Spleen (tissue), 11 donors: ENCODE measurements at regions not wholly inside any gene's neighbourhood (a gene's known extent, or its start where the extent isn't known, plus 50 kb on each side); places are given as distances from the start of the nearest gene placed in this dataset.

Source experiments
- DNase-seq: peaks from one replicate; pipeline ENCODE4 v3.0.0-alpha.2; 2020
- H3K27ac ChIP-seq, 8 donors: fragments of 200-600 bp; sonication (generic) in 7 of 8; 1 replicate in 4 of 8; 2 replicates in 4 of 8; pipeline versions ENCODE4 v1.5.0 to v1.8.0; 2016 to 2021; ENCODE audit warnings: inconsistent platforms in 4 of 8, mild to moderate bottlenecking in 4 of 8, moderate library complexity in 1 of 8
- H3K27me3 ChIP-seq, 7 donors: fragments of 200-600 bp; sonication (generic) in 6 of 7; replicated peaks in 1 of 7; 1 replicate in 4 of 7; 2 replicates in 3 of 7; pipeline versions ENCODE4 v1.5.0 to v1.8.0; 2016 to 2021; ENCODE audit warnings: inconsistent platforms in 3 of 7, mild to moderate bottlenecking in 1 of 7
- H3K36me3 ChIP-seq, 6 donors: fragments of 200-600 bp; sonication (generic) in 5 of 6; 1 replicate in 4 of 6; 2 replicates in 2 of 6; pipeline versions ENCODE4 v1.5.0 to v1.8.0; 2016 to 2021; ENCODE audit warnings: inconsistent platforms in 2 of 6
- H3K4me1 ChIP-seq, 6 donors: fragments of 200-600 bp; sonication (generic) in 5 of 6; 1 replicate in 3 of 6; 2 replicates in 3 of 6; pipeline versions ENCODE4 v1.5.0 to v1.8.0; 2016 to 2021; ENCODE audit warnings: inconsistent platforms in 3 of 6
- H3K4me3 ChIP-seq, 8 donors: fragments of 200-600 bp; sonication (generic) in 7 of 8; 1 replicate in 4 of 8; 2 replicates in 4 of 8; pipeline versions ENCODE4 v1.5.0 to v1.8.0; 2016 to 2021; ENCODE audit warnings: inconsistent platforms in 4 of 8, mild to moderate bottlenecking in 4 of 8, moderate library complexity in 2 of 8
- H3K9me3 ChIP-seq, 8 donors: fragments of 200-600 bp; sonication (generic) in 7 of 8; 1 replicate in 4 of 8; 2 replicates in 4 of 8; pipeline versions ENCODE4 v1.5.0 to v1.8.0; 2016 to 2021; ENCODE audit warnings: inconsistent platforms in 4 of 8
- POLR2A ChIP-seq, 3 donors: fragments of 450-650 bp; IDR thresholded peaks; one replicate each; pipeline ENCODE4 v1.5.1; 2017; ENCODE audit warnings: antibody characterized with exemption in 3 of 3, mild to moderate bottlenecking in 1 of 3
- POLR2AphosphoS5 ChIP-seq, 3 donors: sonication (generic); formaldehyde crosslinking; IDR thresholded peaks; one replicate each; pipeline ENCODE4 v1.5.1; 2017; ENCODE audit warnings: antibody characterized with exemption in 3 of 3
- WGBS, 5 donors: extraction: QIAGEN DNeasy Blood & Tissue Kit in 3 of 5; methylation state at CpG; one replicate each; pipeline versions ENCODE4 v1.1.5 to v1.1.7; 2013 to 2018; 5-methylcytosine and 5-hydroxymethylcytosine counted together
- intact Hi-C: fragments of 100-400 bp; cut with DNase I; formaldehyde crosslinking; loops from one replicate; pipeline ENCODE4 v1.15.0; 2023; ENCODE audit warnings: low total_unique reads
- TF ChIP-seq, protein P1 (sequence below), 11 experiments: fragments of 200-600 bp in 7 of 11; fragments of 450-650 bp in 4 of 11; sonication (generic) in 4 of 11; IDR thresholded peaks in 8 of 11; conservative IDR thresholded peaks in 3 of 11; 1 replicate in 7 of 11; 2 replicates in 4 of 11; pipeline versions ENCODE4 v1.4.0 to v1.8.0; 2016 to 2021; ENCODE audit warnings: antibody characterized with exemption in 11 of 11, inconsistent platforms in 4 of 11, mild to moderate bottlenecking in 1 of 11
- donor health status: healthy with polysubstance abuse.
- donor health status: DM: no; HTN: no; CAD: no; lungs with moderate emphysema.
- donor health status: DM: no; HTN: no; CAD: no.
- donor health status: Bipolar disorder and iron deficiency.
- donor health status: healthy.
- donor health status: DM: no; HTN: no; CAD: no.
- donor health status: DM: yes; HTN: yes; CAD: no.

DNA sequence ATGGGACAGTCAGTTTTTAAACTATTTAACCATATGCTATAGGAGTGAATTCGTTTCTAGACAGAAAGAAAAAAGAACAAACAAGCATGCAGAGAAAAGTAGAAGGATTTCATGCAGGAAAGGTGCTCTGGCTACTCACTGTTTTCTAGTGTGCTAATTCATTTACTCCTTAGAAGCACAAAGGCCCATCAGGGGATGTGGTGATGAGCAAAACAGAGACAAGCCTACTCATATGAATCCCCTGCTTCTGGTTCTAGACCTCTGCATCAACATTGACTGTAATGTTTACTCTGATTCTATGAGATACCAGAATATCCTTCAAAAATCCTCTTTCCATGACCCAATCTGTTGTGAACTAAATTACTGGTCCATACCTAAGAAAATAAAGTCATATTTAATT lies 801.9 kb downstream of the PLOD2 start:
- TF ChIP-seq POLR2A (IDR thresholded peaks at IDR 0.05), result no peak
- TF ChIP-seq, protein P1, sequence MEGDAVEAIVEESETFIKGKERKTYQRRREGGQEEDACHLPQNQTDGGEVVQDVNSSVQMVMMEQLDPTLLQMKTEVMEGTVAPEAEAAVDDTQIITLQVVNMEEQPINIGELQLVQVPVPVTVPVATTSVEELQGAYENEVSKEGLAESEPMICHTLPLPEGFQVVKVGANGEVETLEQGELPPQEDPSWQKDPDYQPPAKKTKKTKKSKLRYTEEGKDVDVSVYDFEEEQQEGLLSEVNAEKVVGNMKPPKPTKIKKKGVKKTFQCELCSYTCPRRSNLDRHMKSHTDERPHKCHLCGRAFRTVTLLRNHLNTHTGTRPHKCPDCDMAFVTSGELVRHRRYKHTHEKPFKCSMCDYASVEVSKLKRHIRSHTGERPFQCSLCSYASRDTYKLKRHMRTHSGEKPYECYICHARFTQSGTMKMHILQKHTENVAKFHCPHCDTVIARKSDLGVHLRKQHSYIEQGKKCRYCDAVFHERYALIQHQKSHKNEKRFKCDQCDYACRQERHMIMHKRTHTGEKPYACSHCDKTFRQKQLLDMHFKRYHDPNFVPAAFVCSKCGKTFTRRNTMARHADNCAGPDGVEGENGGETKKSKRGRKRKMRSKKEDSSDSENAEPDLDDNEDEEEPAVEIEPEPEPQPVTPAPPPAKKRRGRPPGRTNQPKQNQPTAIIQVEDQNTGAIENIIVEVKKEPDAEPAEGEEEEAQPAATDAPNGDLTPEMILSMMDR (IDR thresholded peaks at IDR 0.05 in 8 of 11, conservative IDR thresholded peaks at IDR 0.05 in 3 of 11), result no peak
- Histone ChIP-seq H3K4me1 (no peaks in the 10 kb centered on the region), H3K27ac (no peak overlapping the region), H3K27me3 (no peaks in the 10 kb centered on the region), H3K9me3 (peaks cover 0 to 46% (median 42%) of the 10 kb centered on the region in 8 donors), H3K4me3 (no peak overlapping the region), H3K36me3 (no peaks in the 10 kb centered on the region)
- no peak for DNase-seq
- intact Hi-C loops, result no loop called here
- WGBS, 5 donors, result 36 to 74% (median 50%) methylated on average over 1 of the region's 1 CpG

DNA sequence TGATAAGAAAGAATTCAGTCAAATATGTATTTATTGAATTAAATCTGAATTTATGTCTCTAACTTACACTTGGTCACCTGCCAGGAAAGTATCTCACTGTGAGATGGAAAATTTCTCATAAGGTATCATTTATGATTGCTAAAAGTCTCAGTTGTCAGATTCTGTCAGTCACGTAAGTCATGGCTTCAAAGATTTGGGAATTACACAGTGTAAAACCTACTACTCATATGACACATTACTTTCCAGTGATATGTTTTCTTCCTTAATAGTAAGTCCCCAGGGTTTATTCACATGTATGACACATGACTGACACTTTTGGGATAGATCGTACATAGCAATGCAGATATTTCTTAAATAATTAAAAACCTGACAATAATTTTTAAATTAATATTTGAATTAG lies 792.2 kb downstream of the PLOD2 start:
- Histone ChIP-seq H3K4me1 (no peaks in the 10 kb centered on the region), H3K36me3 (no peaks in the 10 kb centered on the region), H3K27me3 (no peaks in the 10 kb centered on the region), H3K4me3 (no peak overlapping the region), H3K27ac (no peak overlapping the region), H3K9me3 (peaks cover 0 to 6% (median under 1%) of the 10 kb centered on the region in 8 donors)
- intact Hi-C loops, result no loop called here
- WGBS, 5 donors, result 89 to 98% (median 95%) methylated on average over 2 of the region's 2 CpGs
- DNase-seq, result no peak
- TF ChIP-seq POLR2A (IDR thresholded peaks at IDR 0.05), result no peak
- TF ChIP-seq, protein P1 (IDR thresholded peaks at IDR 0.05 in 8 of 11, conservative IDR thresholded peaks at IDR 0.05 in 3 of 11), result no peak
- TF ChIP-seq POLR2AphosphoS5 (IDR thresholded peaks at IDR 0.05), result no peak

DNA sequence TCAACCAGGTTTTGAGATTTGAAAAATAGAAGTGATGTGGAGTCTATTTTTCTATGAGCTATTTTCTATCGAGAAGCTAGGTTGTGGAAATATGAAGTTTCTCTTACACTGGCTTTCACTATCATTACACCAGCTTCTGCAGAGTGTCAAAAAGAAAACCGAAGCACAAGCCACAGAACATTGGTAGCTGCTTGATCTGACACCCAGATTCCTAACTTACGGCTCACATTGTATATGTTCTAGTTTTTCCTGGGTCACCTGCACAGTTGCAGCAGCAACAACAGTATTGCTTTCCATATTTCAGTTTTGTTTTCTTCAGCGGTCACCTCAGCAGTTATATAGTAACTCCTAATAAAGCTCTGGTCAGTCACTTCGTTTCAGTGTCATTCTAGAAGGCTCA lies 790.1 kb downstream of the PLOD2 start:
- no peak for DNase-seq
- 69 to 84% (median 80%) methylated on average over 5 of the region's 5 CpGs for WGBS, 5 donors
- Histone ChIP-seq H3K36me3 (no peaks in the 10 kb centered on the region), H3K4me3 (no peak overlapping the region), H3K27me3 (no peaks in the 10 kb centered on the region), H3K9me3 (peaks cover 0 to 19% (median 2%) of the 10 kb centered on the region in 8 donors), H3K4me1 (no peaks in the 10 kb centered on the region), H3K27ac (no peak overlapping the region)
- no peak for TF ChIP-seq POLR2AphosphoS5 (IDR thresholded peaks at IDR 0.05)
- no peak for TF ChIP-seq POLR2A (IDR thresholded peaks at IDR 0.05)
- intact Hi-C loops, result no loop called here

DNA sequence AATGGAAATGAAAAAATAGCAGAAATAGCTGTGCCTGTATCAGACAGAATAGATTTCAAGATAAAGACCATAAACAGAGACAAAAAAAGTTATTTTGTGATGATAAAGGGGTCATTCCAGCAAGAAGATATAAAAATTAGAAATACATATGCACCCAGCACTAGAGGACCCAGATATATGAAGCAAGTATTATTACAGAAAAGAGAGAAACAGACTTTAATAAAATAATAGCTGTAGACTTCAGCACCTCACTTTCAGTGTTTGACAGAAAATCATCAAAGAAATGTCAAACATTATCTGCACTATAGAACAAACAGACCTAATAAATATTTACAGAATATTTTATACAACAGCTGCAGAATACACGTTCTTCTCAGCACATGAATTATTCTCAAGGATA lies 783.7 kb downstream of the PLOD2 start:
- H3K36me3 ChIP-seq, result no peaks in the 10 kb centered on the region
- 65 to 83% (median 75%) methylated on average over 1 of the region's 1 CpG for WGBS, 5 donors
- H3K9me3 ChIP-seq, result peaks cover 0 to 19% (median 0%) of the 10 kb centered on the region in 8 donors
- TF ChIP-seq, protein P1 (IDR thresholded peaks at IDR 0.05 in 8 of 11, conservative IDR thresholded peaks at IDR 0.05 in 3 of 11), result no peak
- TF ChIP-seq POLR2AphosphoS5 (IDR thresholded peaks at IDR 0.05) (no peak), POLR2A (IDR thresholded peaks at IDR 0.05) (no peak)
- intact Hi-C loops, result no loop called here
- no peaks in the 10 kb centered on the region for H3K4me1 ChIP-seq
- H3K27me3 ChIP-seq, result no peaks in the 10 kb centered on the region
- no peak for DNase-seq
- no peak overlapping the region for H3K27ac ChIP-seq
- H3K4me3 ChIP-seq, result no peak overlapping the region

DNA sequence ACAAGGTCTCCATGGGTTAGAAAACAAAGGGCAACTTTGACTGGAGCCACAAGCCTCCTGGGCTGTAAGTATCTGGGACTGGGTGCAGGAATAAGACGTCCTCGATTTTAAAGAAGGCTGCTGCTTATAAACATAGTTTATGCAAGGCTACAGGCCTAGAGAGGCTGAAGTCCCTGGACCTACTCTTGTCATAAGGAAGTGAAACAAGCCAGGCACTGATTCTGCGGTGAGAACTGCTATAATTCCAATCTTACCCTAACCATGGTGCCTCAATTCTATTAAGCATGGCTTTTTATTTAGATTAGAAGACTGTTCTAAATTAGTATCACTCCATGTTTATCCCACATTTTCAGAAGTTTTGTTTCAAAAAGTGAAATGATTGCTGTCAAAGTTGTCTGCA lies 777.6 kb downstream of the PLOD2 start:
- intact Hi-C loops, result no loop called here
- peaks cover 0 to 16% (median 4%) of the 10 kb centered on the region in 8 donors for H3K9me3 ChIP-seq
- WGBS, 5 donors, result 70 to 93% (median 87%) methylated on average over 3 of the region's 3 CpGs
- H3K4me1 ChIP-seq, result no peaks in the 10 kb centered on the region
- no peak overlapping the region for H3K4me3 ChIP-seq
- H3K36me3 ChIP-seq, result no peaks in the 10 kb centered on the region
- TF ChIP-seq POLR2A (IDR thresholded peaks at IDR 0.05) (no peak), POLR2AphosphoS5 (IDR thresholded peaks at IDR 0.05) (no peak)
- TF ChIP-seq, protein P1 (IDR thresholded peaks at IDR 0.05 in 8 of 11, conservative IDR thresholded peaks at IDR 0.05 in 3 of 11), result no peak
- no peak for DNase-seq
- no peaks in the 10 kb centered on the region for H3K27me3 ChIP-seq
- H3K27ac ChIP-seq, result no peak overlapping the region
